SU-DHL-6 (cell line): ENCODE measurements at regions not wholly inside any gene's neighbourhood (a gene's known extent, or its start where the extent isn't known, plus 50 kb on each side); places are given as distances from the start of the nearest gene placed in this dataset.

ENCODE experiments used
- H2AFZ ChIP-seq: fragments of 200-600 bp; sonication (generic); 2 replicates; pipeline ENCODE4 v1.6.1; 2014; ENCODE audit warnings: low read depth, mild to moderate bottlenecking, moderate library complexity, mixed read lengths, antibody characterized with exemption, low read length; ENCODE audit not compliant: severe bottlenecking
- H3F3A ChIP-seq: fragments of 200-600 bp; shearing (Covaris generic); 2 replicates; pipeline ENCODE4 v1.6.0; 2016; ENCODE audit warnings: antibody characterized with exemption, mild to moderate bottlenecking; ENCODE audit not compliant: insufficient read depth
- H3K27ac ChIP-seq: fragments of 200-600 bp; sonication (generic); 2 replicates; pipeline ENCODE4 v1.5.1; 2016; ENCODE audit warnings: low read depth, mild to moderate bottlenecking, low read length, moderate library complexity, mixed read lengths
- H3K27me3 ChIP-seq: fragments of 200-600 bp; sonication (generic), shearing (Covaris generic); 2 replicates; pipeline ENCODE4 v1.6.0; 2014; ENCODE audit warnings: mild to moderate bottlenecking, low read length
- H3K36me3 ChIP-seq: fragments of 200-600 bp; sonication (generic); 2 replicates; pipeline ENCODE4 v1.6.1; 2014; ENCODE audit warnings: mild to moderate bottlenecking, low read length, mixed read lengths
- H3K4me2 ChIP-seq: fragments of 300-600, 200-600 bp; shearing (Covaris generic), sonication (generic); 2 replicates; pipeline ENCODE4 v1.6.0; 2014; ENCODE audit warnings: low read length, low read depth, mild to moderate bottlenecking; ENCODE audit not compliant: poor library complexity, severe bottlenecking
- H3K4me3 ChIP-seq: fragments of 200-600 bp; sonication (generic); 2 replicates; pipeline ENCODE4 v1.5.1; 2014; ENCODE audit warnings: antibody characterized with exemption, low read length, mild to moderate bottlenecking, mixed read lengths; ENCODE audit not compliant: insufficient read depth, poor library complexity, severe bottlenecking
- H3K79me2 ChIP-seq: fragments of 200-600 bp; sonication (generic); 2 replicates; pipeline ENCODE4 v1.6.1; 2014; ENCODE audit warnings: mild to moderate bottlenecking, low read length, moderate library complexity; ENCODE audit not compliant: insufficient read depth
- H3K9ac ChIP-seq: fragments of 200-600 bp; sonication (generic); 2 replicates; pipeline ENCODE4 v1.7.0; 2014; ENCODE audit warnings: mild to moderate bottlenecking, low read length
- H3K9me2 ChIP-seq: fragments of 200-600 bp; sonication (generic); replicated peaks from 2 replicates; pipeline ENCODE4 v1.6.1; 2014; ENCODE audit warnings: low read length; ENCODE audit not compliant: insufficient read depth
- H3K9me3 ChIP-seq: fragments of 200-600 bp; sonication (generic); 2 replicates; pipeline ENCODE4 v1.6.1; 2014; ENCODE audit warnings: low read length, mixed read lengths; ENCODE audit not compliant: insufficient read depth
- H4K20me1 ChIP-seq: fragments of 200-600 bp; sonication (generic); 2 replicates; pipeline ENCODE4 v1.6.1; 2014; ENCODE audit warnings: low read depth, mild to moderate bottlenecking, antibody characterized with exemption, low read length, moderate library complexity, mixed read lengths
- CTCF ChIP-seq: fragments of 200-600 bp; sonication (generic); IDR thresholded peaks from one replicate; pipeline ENCODE4 v1.5.1; 2017; ENCODE audit warnings: antibody characterized with exemption, mild to moderate bottlenecking, low read length, moderate library complexity; ENCODE audit not compliant: insufficient read depth, poor library complexity, severe bottlenecking
- EZH2phosphoT487 ChIP-seq: fragments of 200-600 bp; sonication (generic), shearing (Covaris generic); conservative IDR thresholded peaks from 2 replicates; pipeline ENCODE4 v1.6.1; 2018; ENCODE audit warnings: mild to moderate bottlenecking, antibody characterized with exemption, low read length, moderate library complexity, mixed read lengths

DNA sequence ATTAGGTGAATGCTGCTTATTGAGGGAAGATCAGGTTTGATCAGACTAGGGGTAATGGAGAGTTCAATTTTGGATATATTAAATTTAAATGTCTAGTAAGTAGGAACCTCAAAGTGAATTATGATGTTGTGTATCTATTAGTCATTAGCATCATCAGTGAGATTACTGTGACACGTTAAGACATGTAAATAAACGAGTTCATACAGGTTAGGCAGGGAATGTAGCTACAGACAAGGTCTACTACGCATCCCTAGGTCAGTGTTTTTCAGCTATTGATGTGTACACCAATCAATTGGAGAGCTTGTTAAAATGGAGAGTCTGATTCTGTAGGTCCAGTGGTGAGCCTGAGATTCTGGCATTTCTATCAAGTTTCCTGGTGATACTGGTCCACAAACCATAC is 120.1 kb upstream of the LRRC4C start:
- H3K9me3 ChIP-seq = no peaks in the 10 kb centered on the region
- H3F3A ChIP-seq = no peaks in the 10 kb centered on the region
- H3K36me3 ChIP-seq = no peaks in the 10 kb centered on the region
- no peaks in the 10 kb centered on the region for H3K27me3 ChIP-seq
- no peak overlapping the region for H2AFZ ChIP-seq
- no peak overlapping the region for H3K9ac ChIP-seq
- H3K4me3 ChIP-seq = no peak overlapping the region
- no peak overlapping the region for H3K4me2 ChIP-seq
- TF ChIP-seq CTCF (no peak), EZH2phosphoT487 (no peak)
- no peaks in the 10 kb centered on the region for H3K79me2 ChIP-seq
- H3K9me2 ChIP-seq = no peaks in the 10 kb centered on the region
- H4K20me1 ChIP-seq = no peaks in the 10 kb centered on the region
- no peak overlapping the region for H3K27ac ChIP-seq

DNA sequence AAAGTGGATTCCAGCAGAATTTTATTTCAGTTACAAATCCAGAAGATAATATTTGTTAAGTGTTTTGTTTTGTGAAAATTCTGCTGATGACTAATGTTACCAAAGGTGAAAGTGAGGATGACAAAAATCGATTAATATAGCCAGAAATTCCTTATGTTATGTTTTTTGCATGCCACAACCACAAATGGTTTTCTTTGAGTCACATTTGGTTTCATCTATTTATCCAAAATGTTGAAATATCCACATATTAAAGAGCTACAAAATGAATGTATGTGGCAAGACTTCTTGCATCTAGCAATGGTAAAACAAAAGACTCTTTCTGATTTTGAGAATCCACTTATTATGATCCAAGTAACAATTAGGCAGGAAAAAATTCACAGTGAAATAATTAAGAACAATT is 150.1 kb upstream of the LRRC4C start:
- no peak overlapping the region for H3K9ac ChIP-seq
- H3K9me3 ChIP-seq = no peaks in the 10 kb centered on the region
- TF ChIP-seq CTCF (no peak), EZH2phosphoT487 (no peak)
- no peaks in the 10 kb centered on the region for H3K36me3 ChIP-seq
- no peak overlapping the region for H3K4me3 ChIP-seq
- H3K79me2 ChIP-seq = no peaks in the 10 kb centered on the region
- no peaks in the 10 kb centered on the region for H3K9me2 ChIP-seq
- no peaks in the 10 kb centered on the region for H4K20me1 ChIP-seq
- H2AFZ ChIP-seq = no peak overlapping the region
- no peak overlapping the region for H3K4me2 ChIP-seq
- H3K27ac ChIP-seq = no peak overlapping the region
- no peaks in the 10 kb centered on the region for H3K27me3 ChIP-seq
- no peaks in the 10 kb centered on the region for H3F3A ChIP-seq

GRCh38 chr11:41612415-41612814 is 153.0 kb upstream of the LRRC4C start:
- H3K9ac ChIP-seq = no peak overlapping the region
- H3K9me2 ChIP-seq = no peaks in the 10 kb centered on the region
- no peaks in the 10 kb centered on the region for H3F3A ChIP-seq
- H3K27ac ChIP-seq = no peak overlapping the region
- no peak overlapping the region for H2AFZ ChIP-seq
- no peaks in the 10 kb centered on the region for H3K9me3 ChIP-seq
- H3K27me3 ChIP-seq = no peaks in the 10 kb centered on the region
- no peak overlapping the region for H3K4me3 ChIP-seq
- H3K4me2 ChIP-seq = no peak overlapping the region
- no peak for TF ChIP-seq CTCF
- no peaks in the 10 kb centered on the region for H3K79me2 ChIP-seq
- no peaks in the 10 kb centered on the region for H4K20me1 ChIP-seq
- no peaks in the 10 kb centered on the region for H3K36me3 ChIP-seq

- Histone ChIP-seq H3K4me3 (no peak overlapping the region), H2AFZ (no peak overlapping the region), H3K9me3 (no peaks in the 10 kb centered on the region), H3K79me2 (no peaks in the 10 kb centered on the region), H3K9ac (no peak overlapping the region), H3K27me3 (no peaks in the 10 kb centered on the region), H3K4me2 (no peak overlapping the region), H3K9me2 (no peaks in the 10 kb centered on the region), H3K27ac (no peak overlapping the region), H4K20me1 (no peaks in the 10 kb centered on the region), H3K36me3 (no peaks in the 10 kb centered on the region), H3F3A (no peaks in the 10 kb centered on the region)
- no peak for TF ChIP-seq CTCF
- TF ChIP-seq EZH2phosphoT487 = no peak
Observed at GRCh38 chr11:41613326-41613725, 153.9 kb upstream of the LRRC4C start.
